Activated CD4-positive, CD25-positive, alpha-beta regulatory T cell treated with anti-CD3 and anti-CD28 coated beads, Interleukin-2, amount 50 U/mL, for 72 hours (primary cell): ENCODE measurements at regions not wholly inside any gene's neighbourhood (a gene's known extent, or its start where the extent isn't known, plus 50 kb on each side); places are given as distances from the start of the nearest gene placed in this dataset.
"Not testable (repeated sequence)": the region's sequence is repeated elsewhere in the genome, so short reads cannot be mapped to it uniquely, and the experiment has no call there.

Experiments used
- DNase-seq: peaks from one replicate; pipeline ENCODE4 v3.0.0; 2021

- no peak for DNase-seq
Observed at GRCh38 chr2:173678186-173678585, 287.0 kb downstream of the SP3 start.

GRCh38 chr2:173680574-173680973 is 284.6 kb downstream of the SP3 start:
- no peak for DNase-seq

- no peak for DNase-seq
Observed at GRCh38 chr2:173681881-173682650, 283.1 kb downstream of the SP3 start.

GRCh38 chr2:173684896-173685459 is 280.2 kb downstream of the SP3 start:
- no peak for DNase-seq

GRCh38 chr2:173690349-173690748 is 274.8 kb downstream of the SP3 start:
- DNase-seq = no peak

- DNase-seq = no peak
Observed at GRCh38 chr2:173692068-173692467, 273.1 kb downstream of the SP3 start.

- DNase-seq = no peak
Observed at GRCh38 chr2:173693044-173693589, 272.1 kb downstream of the SP3 start.

- no peak for DNase-seq
Observed at GRCh38 chr2:173696274-173696673, 268.9 kb downstream of the SP3 start.

- DNase-seq = no peak
Observed at GRCh38 chr2:173697929-173698328, 267.2 kb downstream of the SP3 start.

GRCh38 chr2:173705656-173706055 is 259.5 kb downstream of the SP3 start:
- DNase-seq = no peak

- no peak for DNase-seq
Observed at GRCh38 chr2:173706936-173707335, 258.2 kb downstream of the SP3 start.

- no peak for DNase-seq
Observed at GRCh38 chr2:173708806-173709205, 256.4 kb downstream of the SP3 start.

GRCh38 chr2:173711816-173712215 is 253.4 kb downstream of the SP3 start:
- no peak for DNase-seq

- DNase-seq = no peak
Observed at GRCh38 chr2:173713904-173714555, 251.1 kb downstream of the SP3 start.

- DNase-seq = no peak
Observed at GRCh38 chr2:173715441-173715840, 249.7 kb downstream of the SP3 start.

GRCh38 chr2:173716458-173717052 is 248.6 kb downstream of the SP3 start:
- no peak for DNase-seq

GRCh38 chr2:173719471-173719870 is 245.7 kb downstream of the SP3 start:
- no peak for DNase-seq

GRCh38 chr2:173720306-173720705 is 244.9 kb downstream of the SP3 start:
- DNase-seq = no peak

- no peak for DNase-seq
Observed at GRCh38 chr2:173734797-173735196, 230.4 kb downstream of the SP3 start.

- not testable (repeated sequence) for DNase-seq
Observed at GRCh38 chr2:173737954-173738575, 227.1 kb downstream of the SP3 start.

- DNase-seq = no peak
Observed at GRCh38 chr2:173739006-173739405, 226.2 kb downstream of the SP3 start.

- DNase-seq = no peak
Observed at GRCh38 chr2:173740639-173741038, 224.5 kb downstream of the SP3 start.

- no peak for DNase-seq
Observed at GRCh38 chr2:173741759-173742158, 223.4 kb downstream of the SP3 start.
